Ramos (cell line): ENCODE measurements at regions not wholly inside any gene's neighbourhood (a gene's known extent, or its start where the extent isn't known, plus 50 kb on each side); places are given as distances from the start of the nearest gene placed in this dataset.
"Not testable (repeated sequence)": the region's sequence is repeated elsewhere in the genome, so short reads cannot be mapped to it uniquely, and the experiment has no call there.

Experiments
- in situ Hi-C: fragments of 300-500 bp; cut with MboI; formaldehyde crosslinking; loops from one replicate; pipeline ENCODE4 v1.14.3; 2022; ENCODE audit warnings: low sequenced_read_pairs; ENCODE audit not compliant: unreplicated experiment

DNA sequence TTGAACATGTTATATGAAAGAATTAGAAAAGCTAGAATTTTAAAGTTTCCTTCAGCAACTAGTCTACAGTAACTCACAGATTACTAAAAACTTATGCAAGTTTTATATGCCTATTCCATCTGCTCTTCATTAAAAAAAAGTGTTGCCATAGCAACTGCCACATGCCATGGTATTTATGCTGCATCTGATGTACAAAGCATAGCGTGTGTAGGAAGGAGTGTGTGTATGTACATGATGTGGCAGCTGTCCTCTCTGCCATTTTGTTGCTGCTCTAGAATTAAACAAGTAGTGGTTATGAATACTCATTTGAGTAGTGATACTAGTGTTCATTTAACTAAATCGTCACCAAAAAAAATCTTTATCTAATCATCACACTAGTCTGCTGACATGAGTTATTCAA, 593.5 kb downstream of the CETN3 start:
- in situ Hi-C loops = no loop called here

DNA sequence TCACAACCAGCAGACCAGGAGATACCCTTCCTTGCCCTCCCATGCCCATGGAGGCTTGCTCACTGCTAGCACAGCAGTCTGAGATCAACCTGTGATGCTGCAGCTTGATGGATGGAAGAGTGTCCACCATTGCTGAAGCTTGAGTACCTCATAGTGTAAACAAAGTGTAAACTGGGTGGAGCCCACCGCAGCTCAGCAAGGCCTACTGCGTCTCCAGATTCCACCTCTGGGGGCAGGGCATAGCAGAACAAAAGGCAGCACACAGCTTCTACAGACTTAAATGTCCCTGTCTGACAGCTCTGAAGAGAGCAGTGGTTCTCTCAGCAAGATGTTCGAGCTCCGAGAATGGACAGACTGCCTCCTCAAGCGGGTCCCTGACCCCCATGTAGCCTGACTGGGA, 608.8 kb downstream of the CETN3 start:
- in situ Hi-C loops = not testable (repeated sequence)

GRCh38 chr5:89794504-89794903, 615.1 kb downstream of the CETN3 start:
- in situ Hi-C loops = not testable (repeated sequence)

- in situ Hi-C loops = not testable (repeated sequence)
These were observed 629.8 kb downstream of the CETN3 start for GRCh38 chr5:89779734-89780133.

- in situ Hi-C loops = no loop called here
These were observed 631.8 kb downstream of the CETN3 start for GRCh38 chr5:89777758-89778157.

- in situ Hi-C loops = no loop called here
These were observed 639.6 kb downstream of the CETN3 start for GRCh38 chr5:89769975-89770374.

DNA sequence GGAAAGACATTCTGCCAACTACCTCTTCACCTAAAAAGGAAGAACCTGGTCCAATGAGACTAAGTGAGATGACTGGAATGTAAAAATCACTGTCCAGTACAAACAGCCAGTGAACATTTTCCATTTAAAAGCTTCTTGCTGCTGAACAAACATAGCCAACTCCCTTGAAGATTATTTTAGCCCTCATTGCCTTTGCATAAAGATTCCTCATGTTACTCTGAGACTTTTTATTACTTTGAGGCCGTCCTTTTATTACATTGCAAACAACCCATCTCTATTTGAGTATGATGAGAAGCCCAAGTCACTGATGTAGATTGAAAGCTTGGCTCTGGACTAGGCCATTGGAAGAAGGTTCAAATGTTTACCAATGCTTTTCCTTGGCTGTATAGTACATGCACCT, 649.8 kb downstream of the CETN3 start:
- in situ Hi-C loops = no loop called here

DNA sequence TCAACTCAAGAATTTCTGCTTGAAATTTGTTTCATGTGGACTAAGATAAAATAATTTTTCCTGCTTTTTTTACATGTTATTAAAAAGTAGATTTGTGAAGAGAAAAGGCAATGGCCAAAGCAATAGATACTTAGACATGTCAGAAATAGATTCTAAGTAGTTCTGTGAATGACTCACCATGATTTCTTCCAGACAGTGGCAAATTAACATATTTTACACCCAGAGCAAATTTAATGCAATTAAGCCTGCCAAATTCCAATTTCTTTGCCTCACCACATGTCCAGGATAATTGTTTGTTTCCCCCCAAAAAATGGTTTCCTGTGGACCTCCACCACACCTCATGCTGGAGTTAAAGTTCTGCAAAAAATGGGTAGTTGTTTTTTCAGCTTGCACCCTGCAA, 651.4 kb downstream of the CETN3 start:
- in situ Hi-C loops = no loop called here

DNA sequence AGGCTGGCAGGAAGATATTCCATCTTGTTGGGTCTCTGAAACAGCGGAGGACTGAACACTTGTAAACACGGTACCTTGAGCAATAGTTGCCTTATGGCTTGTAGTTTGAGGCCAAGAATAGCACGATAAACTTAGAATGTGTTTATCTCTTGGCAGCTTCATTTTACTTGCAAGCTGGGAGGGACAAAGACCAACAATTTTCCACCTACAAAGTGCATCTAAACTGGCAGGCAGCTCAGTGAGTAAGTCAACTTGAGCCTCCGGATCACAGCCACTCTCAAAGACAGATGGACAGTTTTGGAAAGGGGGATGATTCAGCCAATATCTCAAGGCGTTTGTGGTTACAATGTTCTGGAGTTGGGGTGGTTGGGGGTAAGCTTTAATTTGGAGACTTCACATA, 652.6 kb downstream of the CETN3 start:
- in situ Hi-C loops = no loop called here

- in situ Hi-C loops = no loop called here
These were observed 654.5 kb downstream of the CETN3 start for GRCh38 chr5:89755024-89755423.

GRCh38 chr5:89735082-89735481, 674.5 kb downstream of the CETN3 start:
- in situ Hi-C loops = no loop called here

GRCh38 chr5:89733772-89734171, 675.8 kb downstream of the CETN3 start:
- in situ Hi-C loops = no loop called here

DNA sequence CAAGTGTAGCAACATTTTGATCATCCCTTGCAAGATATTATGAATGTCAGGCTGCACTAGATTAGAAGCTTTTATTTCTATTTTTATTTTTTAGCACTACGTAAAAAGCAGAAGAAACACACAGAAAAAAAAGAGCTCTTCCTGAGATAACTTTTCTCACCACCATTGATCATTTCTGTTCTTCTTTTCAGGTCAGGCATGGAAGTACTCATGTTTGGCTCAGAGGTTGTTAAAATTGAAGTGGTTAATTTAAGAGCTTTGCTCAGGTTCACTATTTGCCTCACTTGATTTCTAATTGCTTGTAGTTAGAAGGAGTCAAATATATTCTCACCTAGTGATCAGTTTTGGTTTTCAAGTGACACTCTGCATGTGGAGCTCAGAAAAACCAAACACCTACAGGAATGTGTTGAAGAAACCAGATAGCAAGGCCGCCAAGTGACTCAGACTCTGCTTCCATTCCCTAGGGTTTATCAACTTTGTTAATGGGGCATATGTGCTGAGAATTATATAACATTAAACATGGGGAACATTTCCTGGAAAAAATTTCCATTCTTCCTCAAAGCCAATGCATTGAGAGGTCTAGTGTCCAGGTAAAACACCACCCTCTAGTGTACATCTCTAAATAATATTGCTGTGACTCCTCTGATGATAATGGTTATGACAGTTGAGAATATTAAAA, 679.8 kb downstream of the CETN3 start:
- in situ Hi-C loops = no loop called here

DNA sequence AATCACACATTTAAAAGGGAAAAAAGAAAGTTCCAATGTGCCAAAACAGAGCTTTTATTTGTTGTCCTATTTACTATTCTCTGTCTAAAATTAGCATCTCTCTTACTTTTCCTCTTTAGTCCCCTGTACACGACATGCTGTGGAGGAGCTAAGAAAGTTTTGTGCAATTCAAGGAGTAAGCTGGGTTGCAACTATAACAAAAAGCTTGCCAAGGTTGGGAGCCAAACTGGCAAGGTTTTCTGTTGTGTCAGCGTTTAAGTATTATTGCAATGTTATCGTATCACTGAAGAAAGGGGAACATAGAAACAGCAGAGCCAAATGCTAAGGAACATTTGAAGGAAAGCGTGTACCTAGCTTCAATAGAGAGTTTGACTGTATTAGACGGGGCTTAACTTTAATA, 680.8 kb downstream of the CETN3 start:
- in situ Hi-C loops = no loop called here

DNA sequence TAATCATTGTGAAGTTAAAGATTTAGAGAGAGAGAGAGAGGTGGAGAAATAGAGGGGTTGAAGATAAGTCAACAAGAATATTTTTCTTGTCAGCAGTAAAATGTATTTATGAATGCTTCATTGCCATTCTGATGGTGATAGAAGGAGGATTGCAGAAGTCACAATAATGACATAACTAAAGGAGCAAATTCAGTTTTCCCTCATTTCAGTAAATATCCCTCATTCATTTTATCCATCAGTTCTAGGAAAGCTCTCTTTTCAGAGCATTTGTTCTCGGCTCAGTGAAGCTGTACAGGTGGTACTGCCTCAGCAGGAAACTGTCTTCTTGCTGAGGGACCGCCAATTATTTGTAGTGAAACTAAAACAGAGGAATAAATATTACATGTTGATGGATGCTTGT, 681.4 kb downstream of the CETN3 start:
- in situ Hi-C loops = no loop called here

DNA sequence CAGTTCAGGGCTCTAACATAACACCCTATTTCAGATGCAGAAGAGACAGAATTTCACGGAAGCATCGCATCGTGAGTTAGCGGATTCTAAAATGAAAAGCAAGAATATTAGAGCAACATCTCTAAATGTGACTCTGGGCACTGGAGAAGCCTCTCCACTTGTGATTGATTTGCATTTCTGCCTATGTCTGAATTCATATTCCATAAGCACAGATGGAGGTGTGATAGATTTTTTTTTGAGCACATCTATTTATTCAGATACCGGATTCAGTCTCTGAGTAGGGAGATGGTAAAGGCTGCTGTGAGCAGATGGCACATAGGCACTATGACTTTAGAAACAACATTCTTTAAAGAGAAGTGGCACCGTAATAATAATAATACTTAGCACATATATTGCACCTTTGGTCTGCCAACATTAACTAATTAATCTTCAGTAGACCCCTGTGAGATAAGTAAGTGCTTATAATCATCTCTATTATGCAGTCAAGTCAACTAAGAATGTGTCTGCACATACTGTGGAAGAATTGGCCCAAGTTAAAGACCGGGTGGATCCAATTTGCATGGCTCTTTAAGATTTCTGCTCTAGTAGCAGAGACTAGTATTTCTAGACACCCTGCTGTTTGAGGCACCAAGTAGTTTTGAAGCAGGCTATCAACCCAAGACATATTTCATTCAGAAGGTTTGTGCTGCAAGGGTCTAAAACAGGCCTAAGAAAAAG, 685.0 kb downstream of the CETN3 start:
- in situ Hi-C loops = no loop called here

- in situ Hi-C loops = no loop called here
These were observed 685.6 kb downstream of the CETN3 start for GRCh38 chr5:89723907-89724306.

DNA sequence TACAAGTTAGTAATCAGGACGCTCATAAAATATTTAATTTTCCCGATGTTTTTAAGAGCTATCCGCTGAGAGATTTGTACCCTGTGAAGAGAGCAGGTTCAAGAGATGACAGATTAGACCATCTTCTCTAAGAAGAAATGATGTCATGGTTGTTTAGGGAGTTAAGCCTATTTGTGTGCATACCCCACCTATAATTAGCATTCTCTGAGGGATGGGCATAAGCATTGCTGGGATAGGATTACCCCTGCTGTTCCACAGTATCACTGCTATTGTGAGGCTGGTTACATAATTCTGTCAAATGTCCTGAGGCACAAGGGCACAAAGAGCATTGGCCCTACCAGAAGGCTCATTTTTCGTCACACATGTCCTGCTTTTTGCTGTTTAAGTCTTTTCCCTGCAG, 687.0 kb downstream of the CETN3 start:
- in situ Hi-C loops = no loop called here

- in situ Hi-C loops = no loop called here
These were observed 687.6 kb downstream of the CETN3 start for GRCh38 chr5:89721931-89722330.

GRCh38 chr5:89721353-89721752, 688.2 kb downstream of the CETN3 start:
- in situ Hi-C loops = no loop called here

DNA sequence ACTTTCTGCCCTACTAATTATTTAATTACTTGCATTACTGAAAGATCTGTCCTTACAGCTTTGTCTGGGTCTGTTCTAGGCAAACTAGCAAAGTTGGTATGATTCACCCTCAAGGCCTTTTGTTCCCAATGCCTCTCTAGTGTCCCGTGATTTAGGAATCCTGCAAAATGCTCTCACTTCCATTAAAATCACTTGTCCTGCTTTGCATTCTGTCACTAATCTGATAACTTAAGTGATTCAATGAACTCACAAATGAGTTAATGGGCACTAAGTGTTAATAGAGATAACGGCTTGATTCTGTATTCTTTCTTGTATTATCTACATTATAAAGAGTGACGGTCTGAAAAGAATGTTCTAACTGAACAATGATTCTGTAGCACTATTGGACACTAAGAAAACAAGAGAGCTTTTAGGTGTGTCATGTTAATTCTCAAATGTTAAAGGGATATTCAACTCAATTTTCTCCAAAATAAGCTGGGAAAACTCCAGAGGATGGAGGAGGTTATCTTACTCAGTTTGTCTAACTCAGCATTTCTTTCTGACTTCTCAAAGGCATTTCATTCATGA, 697.3 kb downstream of the CETN3 start:
- in situ Hi-C loops = no loop called here

DNA sequence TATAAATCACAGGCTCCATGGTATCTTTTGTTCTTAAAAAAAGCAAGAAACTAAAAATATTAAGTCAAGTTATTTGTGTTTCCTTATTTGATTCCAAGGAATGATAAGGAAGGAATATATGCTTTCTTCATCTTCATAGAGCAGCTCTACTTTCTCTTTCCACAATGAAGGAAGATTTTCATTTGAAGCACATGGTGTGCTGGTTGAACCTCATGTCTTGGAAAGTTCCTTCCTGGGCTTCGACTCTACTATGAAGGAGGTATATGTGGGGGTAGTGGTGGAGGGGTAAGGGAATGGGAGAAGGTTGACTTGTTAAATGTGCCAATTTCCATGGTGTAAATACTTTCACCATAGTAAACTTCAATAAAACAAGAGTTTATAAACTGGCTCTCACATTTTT, 698.0 kb downstream of the CETN3 start:
- in situ Hi-C loops = no loop called here
